NOMO-1 (cell line): ENCODE measurements at regions not wholly inside any gene's neighbourhood (a gene's known extent, or its start where the extent isn't known, plus 50 kb on each side); places are given as distances from the start of the nearest gene placed in this dataset.

Source experiments
- DNase-seq, 2 experiments: peaks; one replicate each; lab custom pipeline; 2025; ENCODE audit not compliant: unreplicated experiment in 2 of 2; lab: John Stamatoyannopoulos, UW

- DNase-seq: no peak
These were observed 2042.2 kb downstream of the ARAP2 start for GRCh38 chr4:34202154-34202553.

GRCh38 chr4:34220601-34221000 is 2023.7 kb downstream of the ARAP2 start:
- DNase-seq: no peak

GRCh38 chr4:34221986-34222385 is 2022.3 kb downstream of the ARAP2 start:
- DNase-seq: no peak

- no peak for DNase-seq
These were observed 2008.2 kb downstream of the ARAP2 start for GRCh38 chr4:34236118-34236517.

GRCh38 chr4:34245276-34245675 is 1999.0 kb downstream of the ARAP2 start:
- DNase-seq: no peak

GRCh38 chr4:34250562-34250961 is 1993.8 kb downstream of the ARAP2 start:
- no peak for DNase-seq

- no peak for DNase-seq
These were observed 1991.1 kb downstream of the ARAP2 start for GRCh38 chr4:34253239-34253638.

GRCh38 chr4:34258176-34258575 is 1986.1 kb downstream of the ARAP2 start:
- no peak for DNase-seq

- DNase-seq: no peak
These were observed 1982.5 kb downstream of the ARAP2 start for GRCh38 chr4:34261799-34262314.

- no peak for DNase-seq
These were observed 1974.7 kb downstream of the ARAP2 start for GRCh38 chr4:34269613-34270012.

GRCh38 chr4:34271479-34272355 is 1972.6 kb downstream of the ARAP2 start:
- DNase-seq: no peak

GRCh38 chr4:34279011-34279410 is 1965.3 kb downstream of the ARAP2 start:
- DNase-seq: no peak

GRCh38 chr4:34280131-34280530 is 1964.2 kb downstream of the ARAP2 start:
- no peak for DNase-seq

- DNase-seq: no peak
These were observed 1962.5 kb downstream of the ARAP2 start for GRCh38 chr4:34281826-34282225.

GRCh38 chr4:34289489-34289888 is 1954.8 kb downstream of the ARAP2 start:
- DNase-seq: no peak

- DNase-seq: no peak
These were observed 1954.4 kb downstream of the ARAP2 start for GRCh38 chr4:34289962-34290361.

- no peak for DNase-seq
These were observed 1950.9 kb downstream of the ARAP2 start for GRCh38 chr4:34293459-34293858.

GRCh38 chr4:34309383-34309906 is 1934.9 kb downstream of the ARAP2 start:
- no peak for DNase-seq

GRCh38 chr4:34318773-34319172 is 1925.5 kb downstream of the ARAP2 start:
- no peak for DNase-seq

GRCh38 chr4:34323549-34324320 is 1920.6 kb downstream of the ARAP2 start:
- DNase-seq: no peak

- no peak for DNase-seq
These were observed 1915.4 kb downstream of the ARAP2 start for GRCh38 chr4:34328939-34329338.
